PC-3 (cell line): ENCODE measurements at regions not wholly inside any gene's neighbourhood (a gene's known extent, or its start where the extent isn't known, plus 50 kb on each side); places are given as distances from the start of the nearest gene placed in this dataset.
A peak's percentile ranks its signal among the peaks of the same experiment; 100 is the strongest.

Experiments used
- ATAC-seq: fragments of 200-7000 bp; cut with Tn5 transposase; 2 replicates; pipeline ENCODE4 v1.9.1; 2020; ENCODE audit warnings: mild to moderate bottlenecking, moderate library complexity
- BruUV-seq: library from RNA; stranded (reverse); fragments of 400-500 nt; replicated peaks from 2 replicates; lab custom pipeline; 2021; lab: Mats Ljungman, UMichigan
- CTCF ChIA-PET: fragments of 300-600 bp; sonication (Branson Sonifier 250); formaldehyde crosslinking; loops from one replicate; lab custom pipeline; 2022; ENCODE audit warnings: antibody characterized with exemption; lab: Charles Lee
- POLR2A ChIA-PET: fragments of 300-600 bp; sonication (Branson Sonifier 250); formaldehyde crosslinking; loops from one replicate; lab custom pipeline; 2022; ENCODE audit warnings: antibody characterized with exemption; ENCODE audit not compliant: unreplicated experiment; lab: Charles Lee
- DNase-seq: peaks from one replicate; pipeline ENCODE4 v3.0.0-alpha.2; 2015
- H2AFZ ChIP-seq: fragments of 300-600 bp; sonication (generic); 2 replicates; pipeline ENCODE4 v1.6.0; 2016; ENCODE audit warnings: antibody characterized with exemption, low read length
- H3F3A ChIP-seq: fragments of 300-600 bp; sonication (generic); one replicate; pipeline ENCODE4 v1.6.0; 2017; ENCODE audit warnings: antibody characterized with exemption, low read length, control low read depth, mild to moderate bottlenecking; ENCODE audit not compliant: unreplicated experiment
- H3K27ac ChIP-seq: fragments of 300-600 bp; sonication (generic); 2 replicates; pipeline ENCODE4 v1.5.1; 2016; ENCODE audit warnings: mild to moderate bottlenecking, low read length
- H3K27me3 ChIP-seq: fragments of 300-600 bp; sonication (generic); 2 replicates; pipeline ENCODE4 v1.6.1; 2016; ENCODE audit warnings: low read length, mixed read lengths
- H3K36me3 ChIP-seq: fragments of 300-600 bp; sonication (generic); 2 replicates; pipeline ENCODE4 v1.6.1; 2016; ENCODE audit warnings: low read depth, mixed run types, low read length, mixed read lengths
- H3K4me1 ChIP-seq: fragments of 300-600 bp; sonication (generic); 2 replicates; pipeline ENCODE4 v1.5.1; 2016; ENCODE audit warnings: low read length; ENCODE audit not compliant: insufficient read depth
- H3K4me2 ChIP-seq: fragments of 300-600 bp; sonication (generic); 2 replicates; pipeline ENCODE4 v1.6.0; 2016; ENCODE audit warnings: low read length
- H3K4me3 ChIP-seq: fragments of 300-600 bp; sonication (generic); 2 replicates; pipeline ENCODE4 v1.5.1; 2016; ENCODE audit warnings: mild to moderate bottlenecking, low read length, mixed read lengths
- H3K79me2 ChIP-seq: fragments of 300-600 bp; sonication (generic); 2 replicates; pipeline ENCODE4 v1.6.1; 2017; ENCODE audit warnings: low read length, mixed read lengths
- H3K9ac ChIP-seq: fragments of 300-600 bp; sonication (generic); 2 replicates; pipeline ENCODE4 v1.6.0; 2016; ENCODE audit warnings: mild to moderate bottlenecking, low read length
- H3K9me2 ChIP-seq: fragments of 300-600 bp; sonication (generic); replicated peaks from 2 replicates; pipeline ENCODE4 v1.6.1; 2016; ENCODE audit warnings: mixed run types, low read length, mixed read lengths
- H3K9me3 ChIP-seq: fragments of 300-600 bp; sonication (generic); 2 replicates; pipeline ENCODE4 v1.6.1; 2016; ENCODE audit warnings: low read length, mixed read lengths
- H4K20me1 ChIP-seq: fragments of 300-600 bp; sonication (generic); 2 replicates; pipeline ENCODE4 v1.6.1; 2016; ENCODE audit warnings: low read length, mixed read lengths
- EZH2 ChIP-seq: fragments of 300-600 bp; sonication (generic); IDR thresholded peaks from one replicate; pipeline ENCODE4 v1.6.1; 2017; ENCODE audit warnings: antibody characterized with exemption, mild to moderate bottlenecking, low read length; ENCODE audit not compliant: unreplicated experiment
- EZH2phosphoT487 ChIP-seq: fragments of 300-600 bp; sonication (generic); IDR thresholded peaks from 2 replicates; pipeline ENCODE4 v1.6.1; 2018; ENCODE audit warnings: mild to moderate bottlenecking, antibody characterized with exemption, low read length, borderline replicate concordance
- intact Hi-C: fragments of 100-400 bp; cut with micrococcal nuclease; formaldehyde crosslinking; loops from 2 replicates; pipeline ENCODE4 v1.9.0; 2023
- TF ChIP-seq, protein P1 (sequence below): fragments of 300-600 bp; sonication (generic); conservative IDR thresholded peaks from 2 replicates; pipeline ENCODE4 v1.5.1; 2017; ENCODE audit warnings: antibody characterized with exemption, low read depth, mild to moderate bottlenecking, low read length

- no peaks in the 10 kb centered on the region for H3K9me2 ChIP-seq
- H3K9me3 ChIP-seq: no peaks in the 10 kb centered on the region
- H3K4me3 ChIP-seq: no peak overlapping the region
- H3K4me1 ChIP-seq: no peaks in the 10 kb centered on the region
- no peaks in the 10 kb centered on the region for H4K20me1 ChIP-seq
- DNase-seq (no peak), ATAC-seq (no peak)
- no peak overlapping the region for H2AFZ ChIP-seq
- POLR2A ChIA-PET: no interaction called here
- no peak for TF ChIP-seq EZH2
- H3K4me2 ChIP-seq: no peak overlapping the region
- H3K27ac ChIP-seq: no peak overlapping the region
- H3K9ac ChIP-seq: no peak overlapping the region
- no TSS peak for BruUV-seq
- no peaks in the 10 kb centered on the region for H3K79me2 ChIP-seq
- H3K27me3 ChIP-seq: peaks cover 22% of the 10 kb centered on the region
- H3K36me3 ChIP-seq: no peaks in the 10 kb centered on the region
- CTCF ChIA-PET: interaction anchor here (0.5 kb wide), 1 partner anchor 112 kb away, joined by 3 read pairs; no protein-coding TSS in a partner anchor
- no peaks in the 10 kb centered on the region for H3F3A ChIP-seq
- intact Hi-C loops: no loop called here
Measured at GRCh38 chr2:60296219-60296955, 257.1 kb downstream of the BCL11A start.

GRCh38 chr2:60295636-60295962 lies 257.9 kb downstream of the BCL11A start:
- no TSS peak for BruUV-seq
- no peak overlapping the region for H3K9ac ChIP-seq
- TF ChIP-seq EZH2phosphoT487 (no peak), EZH2 (no peak)
- TF ChIP-seq, protein P1, sequence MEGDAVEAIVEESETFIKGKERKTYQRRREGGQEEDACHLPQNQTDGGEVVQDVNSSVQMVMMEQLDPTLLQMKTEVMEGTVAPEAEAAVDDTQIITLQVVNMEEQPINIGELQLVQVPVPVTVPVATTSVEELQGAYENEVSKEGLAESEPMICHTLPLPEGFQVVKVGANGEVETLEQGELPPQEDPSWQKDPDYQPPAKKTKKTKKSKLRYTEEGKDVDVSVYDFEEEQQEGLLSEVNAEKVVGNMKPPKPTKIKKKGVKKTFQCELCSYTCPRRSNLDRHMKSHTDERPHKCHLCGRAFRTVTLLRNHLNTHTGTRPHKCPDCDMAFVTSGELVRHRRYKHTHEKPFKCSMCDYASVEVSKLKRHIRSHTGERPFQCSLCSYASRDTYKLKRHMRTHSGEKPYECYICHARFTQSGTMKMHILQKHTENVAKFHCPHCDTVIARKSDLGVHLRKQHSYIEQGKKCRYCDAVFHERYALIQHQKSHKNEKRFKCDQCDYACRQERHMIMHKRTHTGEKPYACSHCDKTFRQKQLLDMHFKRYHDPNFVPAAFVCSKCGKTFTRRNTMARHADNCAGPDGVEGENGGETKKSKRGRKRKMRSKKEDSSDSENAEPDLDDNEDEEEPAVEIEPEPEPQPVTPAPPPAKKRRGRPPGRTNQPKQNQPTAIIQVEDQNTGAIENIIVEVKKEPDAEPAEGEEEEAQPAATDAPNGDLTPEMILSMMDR: 0 out of 2 replicates have a peak, but pooled peaks have one; percentile 19
- ChIA-PET POLR2A (no interaction called here), CTCF (no interaction called here)
- H4K20me1 ChIP-seq: no peaks in the 10 kb centered on the region
- no peaks in the 10 kb centered on the region for H3F3A ChIP-seq
- no peak for ATAC-seq
- H3K36me3 ChIP-seq: no peaks in the 10 kb centered on the region
- no peaks in the 10 kb centered on the region for H3K9me3 ChIP-seq
- no peak overlapping the region for H3K4me2 ChIP-seq
- H3K4me1 ChIP-seq: no peaks in the 10 kb centered on the region
- no peak for DNase-seq
- H3K79me2 ChIP-seq: no peaks in the 10 kb centered on the region
- H3K27ac ChIP-seq: no peak overlapping the region
- no peaks in the 10 kb centered on the region for H3K9me2 ChIP-seq
- no peak overlapping the region for H3K4me3 ChIP-seq
- H2AFZ ChIP-seq: no peak overlapping the region
- peaks cover 23% of the 10 kb centered on the region for H3K27me3 ChIP-seq
- intact Hi-C loops: no loop called here

DNA sequence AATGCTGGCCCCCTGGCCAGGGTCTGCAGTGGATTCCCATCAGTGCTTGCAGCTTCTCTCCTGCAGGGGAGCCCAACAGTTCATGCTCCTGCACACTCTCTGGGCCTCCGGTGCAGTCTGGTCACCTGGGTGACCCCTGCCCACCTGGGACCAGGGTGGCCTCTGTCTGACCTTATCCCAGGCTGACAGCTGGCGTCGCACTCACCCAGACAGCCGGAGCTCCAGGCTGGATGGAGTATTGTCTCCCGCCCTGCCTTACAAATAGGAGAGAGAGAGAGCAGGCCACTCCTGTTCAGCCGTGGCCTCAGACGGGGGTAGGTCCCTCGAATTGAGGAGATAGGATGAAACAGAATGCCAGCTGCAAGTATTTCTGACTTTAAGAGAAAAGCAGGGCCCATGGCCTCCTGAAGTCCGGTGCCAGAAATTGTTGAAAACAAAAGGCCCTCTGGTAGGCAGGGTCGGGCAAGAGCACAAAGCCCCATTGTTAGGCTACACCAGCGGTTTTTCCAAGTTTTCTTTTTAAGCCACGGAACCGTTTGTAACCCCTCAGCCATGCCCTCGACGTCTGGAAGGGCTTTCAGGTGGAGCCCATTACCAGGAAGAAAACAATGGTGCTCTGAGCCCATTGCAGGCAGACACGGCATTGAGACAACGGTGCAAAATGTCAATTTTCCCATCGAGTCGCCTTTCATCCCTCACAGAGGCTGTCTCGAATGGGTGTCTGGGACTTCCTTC lies 258.4 kb downstream of the BCL11A start:
- H3K27me3 ChIP-seq: peaks cover 19% of the 10 kb centered on the region
- no peaks in the 10 kb centered on the region for H3F3A ChIP-seq
- no peaks in the 10 kb centered on the region for H3K9me2 ChIP-seq
- TF ChIP-seq, protein P1: no peak
- no peak for TF ChIP-seq EZH2
- no peak for TF ChIP-seq EZH2phosphoT487
- H3K79me2 ChIP-seq: no peaks in the 10 kb centered on the region
- H2AFZ ChIP-seq: no peak overlapping the region
- H3K4me1 ChIP-seq: no peaks in the 10 kb centered on the region
- no peak overlapping the region for H3K9ac ChIP-seq
- no peak overlapping the region for H3K4me2 ChIP-seq
- H4K20me1 ChIP-seq: no peaks in the 10 kb centered on the region
- ATAC-seq (no peak), DNase-seq (no peak)
- no peak overlapping the region for H3K27ac ChIP-seq
- intact Hi-C loops: no loop called here
- BruUV-seq: no TSS peak
- no peak overlapping the region for H3K4me3 ChIP-seq
- ChIA-PET CTCF (no interaction called here), POLR2A (no interaction called here)
- no peaks in the 10 kb centered on the region for H3K36me3 ChIP-seq
- no peaks in the 10 kb centered on the region for H3K9me3 ChIP-seq
